ENCODE measurements at regions not wholly inside any gene's neighbourhood (a gene's known extent, or its start where the extent isn't known, plus 50 kb on each side); places are given as distances from the start of the nearest gene placed in this dataset.

GRCh38 chr7:9752033-9752432 is 1221.6 kb upstream of the PHF14 start:
- no peak for DNase-seq

GRCh38 chr7:9761224-9761623 is 1212.4 kb upstream of the PHF14 start:
- no peaks in the 10 kb centered on the region for H3K4me1 ChIP-seq (ENCODE audit: insufficient read depth)
- H3K4me3 ChIP-seq: no peak overlapping the region
- intact Hi-C loops (cut with DNase I): no loop called here
- H3K9me3 ChIP-seq: no peaks in the 10 kb centered on the region
- H3K27me3 ChIP-seq: no peaks in the 10 kb centered on the region
- no peak overlapping the region for H3K27ac ChIP-seq
- no peak for DNase-seq
- WGBS, 3 donors: 29 to 54% (median 43%) methylated on average over 2 of the region's 2 CpGs
- TF ChIP-seq CTCF (IDR thresholded peaks at IDR 0.05) (no peak), POLR2A (IDR thresholded peaks at IDR 0.05) (no peak), EP300 (IDR thresholded peaks at IDR 0.05) (no peak)
- H3K36me3 ChIP-seq: no peaks in the 10 kb centered on the region

More at GRCh38 chr7:9752033-9752432, 1221.6 kb upstream of the PHF14 start:
- Histone ChIP-seq H3K27me3 (no peaks in the 10 kb centered on the region), H3K9me3 (no peaks in the 10 kb centered on the region), H3K4me3 (no peak overlapping the region), H3K4me1 (ENCODE audit: insufficient read depth) (no peaks in the 10 kb centered on the region), H3K36me3 (no peaks in the 10 kb centered on the region), H3K27ac (no peak overlapping the region)
- WGBS, 3 donors: 81 to 87% (median 85%) methylated on average over 4 of the region's 4 CpGs
- TF ChIP-seq POLR2A (IDR thresholded peaks at IDR 0.05): no peak
- no peak for TF ChIP-seq CTCF (IDR thresholded peaks at IDR 0.05)
- no peak for TF ChIP-seq EP300 (IDR thresholded peaks at IDR 0.05)
- intact Hi-C loops (cut with DNase I): no loop called here

GRCh38 chr7:9776900-9777299 is 1196.8 kb upstream of the PHF14 start:
- no peaks in the 10 kb centered on the region for H3K36me3 ChIP-seq
- intact Hi-C loops (cut with DNase I): no loop called here
- H3K27me3 ChIP-seq: no peaks in the 10 kb centered on the region
- no peaks in the 10 kb centered on the region for H3K9me3 ChIP-seq
- no peak for TF ChIP-seq POLR2A (IDR thresholded peaks at IDR 0.05)
- TF ChIP-seq CTCF (IDR thresholded peaks at IDR 0.05): no peak
- TF ChIP-seq EP300 (IDR thresholded peaks at IDR 0.05): no peak
- no peak for DNase-seq
- WGBS, 3 donors: 69 to 71% (median 69%) methylated on average over 2 of the region's 2 CpGs
- no peak overlapping the region for H3K4me3 ChIP-seq
- no peaks in the 10 kb centered on the region for H3K4me1 ChIP-seq (ENCODE audit: insufficient read depth)
- no peak overlapping the region for H3K27ac ChIP-seq

- DNase-seq: no peak
- TF ChIP-seq CTCF (IDR thresholded peaks at IDR 0.05): no peak
- no peak for TF ChIP-seq POLR2A (IDR thresholded peaks at IDR 0.05)
- TF ChIP-seq EP300 (IDR thresholded peaks at IDR 0.05): no peak
- H3K27me3 ChIP-seq: no peaks in the 10 kb centered on the region
- no peaks in the 10 kb centered on the region for H3K36me3 ChIP-seq
- no peaks in the 10 kb centered on the region for H3K9me3 ChIP-seq
- H3K4me3 ChIP-seq: no peak overlapping the region
- H3K4me1 ChIP-seq (ENCODE audit: insufficient read depth): no peaks in the 10 kb centered on the region
- H3K27ac ChIP-seq: no peak overlapping the region
- intact Hi-C loops (cut with DNase I): no loop called here
- 80 to 84% (median 83%) methylated on average over 7 of the region's 7 CpGs for WGBS, 3 donors
These were observed 1195.3 kb upstream of the PHF14 start for GRCh38 chr7:9778367-9778766.

- intact Hi-C loops (cut with DNase I): no loop called here
- Histone ChIP-seq H3K4me1 (ENCODE audit: insufficient read depth) (no peaks in the 10 kb centered on the region), H3K27ac (no peak overlapping the region), H3K4me3 (no peak overlapping the region), H3K27me3 (no peaks in the 10 kb centered on the region), H3K9me3 (no peaks in the 10 kb centered on the region), H3K36me3 (no peaks in the 10 kb centered on the region)
- TF ChIP-seq CTCF (IDR thresholded peaks at IDR 0.05) (no peak), EP300 (IDR thresholded peaks at IDR 0.05) (no peak), POLR2A (IDR thresholded peaks at IDR 0.05) (no peak)
- no peak for DNase-seq
- WGBS, 3 donors: 53 to 77% (median 56%) methylated on average over 2 of the region's 2 CpGs
These were observed 1192.0 kb upstream of the PHF14 start for GRCh38 chr7:9781710-9782109.
